ENCODE measurements at regions not wholly inside any gene's neighbourhood (a gene's known extent, or its start where the extent isn't known, plus 50 kb on each side); places are given as distances from the start of the nearest gene placed in this dataset.

DNA sequence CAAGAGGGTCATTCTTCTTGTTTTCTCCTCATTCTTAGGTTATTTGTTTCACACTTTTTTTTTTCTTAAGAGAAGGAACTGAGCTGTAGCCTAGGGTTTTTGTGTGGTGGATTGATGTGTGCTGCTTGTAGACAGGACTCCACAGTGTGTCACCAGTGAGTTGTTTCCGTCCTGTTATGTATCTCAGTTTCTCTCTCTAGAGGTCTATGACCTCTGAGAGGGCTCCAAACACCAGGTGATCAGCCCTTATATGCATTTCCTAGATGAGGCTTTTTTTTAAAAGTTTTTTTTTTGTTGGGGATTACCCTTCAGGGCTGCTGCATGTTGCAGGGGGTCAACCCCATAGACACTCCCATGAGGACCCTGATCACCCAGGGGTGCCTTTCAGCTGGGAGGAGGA lies 124.2 kb upstream of the MAST4 start:
- Mint-ChIP-seq H3K4me1 (ENCODE audit: low read depth) (no peaks in the 10 kb centered on the region), H3K9me3 (peaks cover 8% of the 10 kb centered on the region), H3K27me3 (no peaks in the 10 kb centered on the region), H3K27ac (no peak overlapping the region), H3K4me3 (no peak overlapping the region), H3K36me3 (ENCODE audit: low read depth) (no peaks in the 10 kb centered on the region)
- DNase-seq: no peak
- no peak for ATAC-seq (ENCODE audit: poor library complexity)
- Histone ChIP-seq H3K36me3 (ENCODE audit: insufficient read depth, low read length) (no peaks in the 10 kb centered on the region), H3K4me1 (ENCODE audit: insufficient read depth, low read length) (no peaks in the 10 kb centered on the region), H3K27ac (ENCODE audit: low read depth in 1 of 2, low read length in 2 of 2) (no peak overlapping the region), H3K9me3 (ENCODE audit: control insufficient read depth in 1 of 2, insufficient read depth in 1 of 2, low read length in 2 of 2) (peaks cover 4 to 9% of the 10 kb centered on the region in 2 experiments), H3K27me3 (ENCODE audit: control insufficient read depth in 1 of 2, insufficient read depth in 2 of 2, low read length in 2 of 2) (peaks cover 0 to 3% of the 10 kb centered on the region in 2 experiments), H3K4me3 (ENCODE audit: low read length) (no peak overlapping the region)
- TF ChIP-seq, protein P1, sequence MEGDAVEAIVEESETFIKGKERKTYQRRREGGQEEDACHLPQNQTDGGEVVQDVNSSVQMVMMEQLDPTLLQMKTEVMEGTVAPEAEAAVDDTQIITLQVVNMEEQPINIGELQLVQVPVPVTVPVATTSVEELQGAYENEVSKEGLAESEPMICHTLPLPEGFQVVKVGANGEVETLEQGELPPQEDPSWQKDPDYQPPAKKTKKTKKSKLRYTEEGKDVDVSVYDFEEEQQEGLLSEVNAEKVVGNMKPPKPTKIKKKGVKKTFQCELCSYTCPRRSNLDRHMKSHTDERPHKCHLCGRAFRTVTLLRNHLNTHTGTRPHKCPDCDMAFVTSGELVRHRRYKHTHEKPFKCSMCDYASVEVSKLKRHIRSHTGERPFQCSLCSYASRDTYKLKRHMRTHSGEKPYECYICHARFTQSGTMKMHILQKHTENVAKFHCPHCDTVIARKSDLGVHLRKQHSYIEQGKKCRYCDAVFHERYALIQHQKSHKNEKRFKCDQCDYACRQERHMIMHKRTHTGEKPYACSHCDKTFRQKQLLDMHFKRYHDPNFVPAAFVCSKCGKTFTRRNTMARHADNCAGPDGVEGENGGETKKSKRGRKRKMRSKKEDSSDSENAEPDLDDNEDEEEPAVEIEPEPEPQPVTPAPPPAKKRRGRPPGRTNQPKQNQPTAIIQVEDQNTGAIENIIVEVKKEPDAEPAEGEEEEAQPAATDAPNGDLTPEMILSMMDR (IDR thresholded peaks at IDR 0.05): no peak
- ChIA-PET POLR2A (no interaction called here), CTCF (no interaction called here)
- intact Hi-C loops (cut with DNase I, micrococcal nuclease): no loop called here

DNA sequence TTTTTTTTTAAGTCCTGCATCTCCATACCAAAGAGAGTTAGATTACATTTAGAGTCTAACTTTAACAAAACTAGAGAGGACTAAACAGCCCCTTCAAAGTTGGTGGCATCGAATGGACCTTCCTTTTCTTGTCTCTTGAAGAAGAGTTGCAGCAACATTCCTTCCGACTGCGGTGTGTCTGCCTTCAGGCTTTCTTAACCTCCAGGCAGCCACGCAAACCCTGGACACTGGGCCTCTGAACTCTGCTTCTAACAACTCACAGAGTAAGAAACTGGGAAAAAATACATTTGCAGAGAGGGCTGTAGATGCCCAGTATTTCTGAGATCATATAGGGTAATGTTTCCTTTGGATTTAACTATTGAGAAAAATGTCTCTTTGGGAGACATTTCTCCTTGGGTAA lies 120.5 kb upstream of the MAST4 start:
- Histone ChIP-seq H3K27ac (ENCODE audit: low read depth in 1 of 2, low read length in 2 of 2) (no peak overlapping the region), H3K4me1 (ENCODE audit: insufficient read depth, low read length) (no peaks in the 10 kb centered on the region), H3K4me3 (ENCODE audit: low read length) (no peak overlapping the region), H3K36me3 (ENCODE audit: insufficient read depth, low read length) (no peaks in the 10 kb centered on the region), H3K27me3 (ENCODE audit: control insufficient read depth in 1 of 2, insufficient read depth in 2 of 2, low read length in 2 of 2) (peaks cover 0 to 3% of the 10 kb centered on the region in 2 experiments), H3K9me3 (ENCODE audit: control insufficient read depth in 1 of 2, insufficient read depth in 1 of 2, low read length in 2 of 2) (no peaks in the 10 kb centered on the region)
- intact Hi-C loops (cut with DNase I, micrococcal nuclease): no loop called here
- ATAC-seq (ENCODE audit: poor library complexity): no peak
- ChIA-PET POLR2A (no interaction called here), CTCF (no interaction called here)
- peaks cover under 1% of the 10 kb centered on the region for H3K9me3 Mint-ChIP-seq
- TF ChIP-seq, protein P1 (IDR thresholded peaks at IDR 0.05): no peak
- DNase-seq: no peak
- H3K27me3 Mint-ChIP-seq: no peaks in the 10 kb centered on the region
- no peak overlapping the region for H3K27ac Mint-ChIP-seq
- H3K36me3 Mint-ChIP-seq (ENCODE audit: low read depth): no peaks in the 10 kb centered on the region
- H3K4me1 Mint-ChIP-seq (ENCODE audit: low read depth): no peaks in the 10 kb centered on the region
- H3K4me3 Mint-ChIP-seq: no peak overlapping the region

DNA sequence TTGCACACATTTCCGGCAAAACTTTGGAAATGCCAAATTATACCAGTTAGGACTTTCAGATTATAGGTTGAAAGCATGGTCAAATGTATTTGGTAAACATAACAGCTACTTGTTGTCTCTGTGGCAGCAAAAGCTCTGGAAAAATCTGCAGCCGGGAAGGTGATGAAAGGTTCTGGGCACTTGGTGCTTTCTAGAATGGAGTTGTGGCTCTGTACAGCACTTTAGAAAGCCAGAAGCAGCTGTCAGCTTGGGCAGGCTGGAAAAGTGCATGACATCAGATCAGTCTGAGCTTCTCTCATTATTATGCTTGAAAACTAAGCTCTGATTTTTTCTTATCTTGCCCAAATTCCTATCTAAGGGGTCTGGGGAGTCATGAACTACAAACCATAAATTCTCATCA lies 118.6 kb upstream of the MAST4 start:
- H3K9me3 ChIP-seq (ENCODE audit: control insufficient read depth in 1 of 2, insufficient read depth in 1 of 2, low read length in 2 of 2): peaks cover 0 to 6% of the 10 kb centered on the region in 2 experiments
- Mint-ChIP-seq H3K9me3 (no peaks in the 10 kb centered on the region), H3K36me3 (ENCODE audit: low read depth) (no peaks in the 10 kb centered on the region), H3K4me3 (no peak overlapping the region), H3K27me3 (no peaks in the 10 kb centered on the region), H3K4me1 (ENCODE audit: low read depth) (no peaks in the 10 kb centered on the region), H3K27ac (no peak overlapping the region)
- peaks cover 0 to 3% of the 10 kb centered on the region in 2 experiments for H3K27me3 ChIP-seq (ENCODE audit: control insufficient read depth in 1 of 2, insufficient read depth in 2 of 2, low read length in 2 of 2)
- intact Hi-C loops (cut with DNase I, micrococcal nuclease): no loop called here
- no peak for DNase-seq
- no peak for ATAC-seq (ENCODE audit: poor library complexity)
- H3K27ac ChIP-seq (ENCODE audit: low read depth in 1 of 2, low read length in 2 of 2): no peak overlapping the region
- H3K4me1 ChIP-seq (ENCODE audit: insufficient read depth, low read length): no peaks in the 10 kb centered on the region
- ChIA-PET POLR2A (no interaction called here), CTCF (no interaction called here)
- TF ChIP-seq, protein P1 (IDR thresholded peaks at IDR 0.05): no peak
- H3K4me3 ChIP-seq (ENCODE audit: low read length): no peak overlapping the region
- H3K36me3 ChIP-seq (ENCODE audit: insufficient read depth, low read length): no peaks in the 10 kb centered on the region
